Erythroblast (primary cell): ENCODE measurements at regions not wholly inside any gene's neighbourhood (a gene's known extent, or its start where the extent isn't known, plus 50 kb on each side); places are given as distances from the start of the nearest gene placed in this dataset.

Experiments
- DNase-seq, 2 experiments: peaks; one replicate each; lab custom pipeline; 2025; lab: John Stamatoyannopoulos, UW
- GATA1 ChIP-seq: IDR thresholded peaks from 2 replicates; pipeline ENCODE4 v1.6.1; 2011; ENCODE audit warnings: low read depth, mild to moderate bottlenecking, control low read depth, low read length, moderate library complexity
- POLR2A ChIP-seq: IDR thresholded peaks from 2 replicates; pipeline ENCODE4 v1.6.1; 2011; ENCODE audit warnings: mild to moderate bottlenecking, low read length

GRCh38 chr3:194224471-194225417 lies 88.8 kb downstream of the HES1 start:
- TF ChIP-seq POLR2A (no peak), GATA1 (no peak)
- peak; percentile 24 to 62 for DNase-seq

- no peak for TF ChIP-seq POLR2A
- no peak for TF ChIP-seq GATA1
- no peak for DNase-seq
Measured at GRCh38 chr3:194225418-194225812, 89.5 kb downstream of the HES1 start.

- no peak for TF ChIP-seq POLR2A
- TF ChIP-seq GATA1, result no peak
- DNase-seq, result no peak
Measured at GRCh38 chr3:194225988-194226663, 90.2 kb downstream of the HES1 start.

- DNase-seq, result no peak
- TF ChIP-seq POLR2A, result no peak
- TF ChIP-seq GATA1, result no peak
Measured at GRCh38 chr3:194231929-194232832, 96.2 kb downstream of the HES1 start.

- TF ChIP-seq POLR2A (no peak), GATA1 (no peak)
- DNase-seq, result no peak
Measured at GRCh38 chr3:194233150-194233549, 97.2 kb downstream of the HES1 start.

GRCh38 chr3:194235160-194235559 lies 99.2 kb downstream of the HES1 start:
- TF ChIP-seq GATA1, result no peak
- TF ChIP-seq POLR2A, result no peak

GRCh38 chr3:194237110-194237509 lies 101.2 kb downstream of the HES1 start:
- DNase-seq, result no peak
- no peak for TF ChIP-seq POLR2A
- TF ChIP-seq GATA1, result no peak

More at GRCh38 chr3:194235160-194235559, 99.2 kb downstream of the HES1 start:
- peak; percentile 21 to 31 for DNase-seq

- DNase-seq, result no peak
- no peak for TF ChIP-seq GATA1
- TF ChIP-seq POLR2A, result no peak
Measured at GRCh38 chr3:194240766-194241165, 104.8 kb downstream of the HES1 start.

- DNase-seq, result no peak
- no peak for TF ChIP-seq POLR2A
- no peak for TF ChIP-seq GATA1
Measured at GRCh38 chr3:194243172-194243837, 107.4 kb downstream of the HES1 start.

- no peak for DNase-seq
- TF ChIP-seq POLR2A (no peak), GATA1 (no peak)
Measured at GRCh38 chr3:194244167-194244566, 107.0 kb downstream of the CPN2 start.

- TF ChIP-seq GATA1 (no peak), POLR2A (no peak)
- no peak for DNase-seq
Measured at GRCh38 chr3:194245474-194245873, 105.7 kb downstream of the CPN2 start.

GRCh38 chr3:194245975-194246561 lies 105.1 kb downstream of the CPN2 start:
- peak in 1 of 2 experiments; percentile 38 for DNase-seq

More at GRCh38 chr3:194245975-194246561, 105.1 kb downstream of the CPN2 start:
- no peak for TF ChIP-seq GATA1
- no peak for TF ChIP-seq POLR2A
